ENCODE measurements at regions not wholly inside any gene's neighbourhood (a gene's known extent, or its start where the extent isn't known, plus 50 kb on each side); places are given as distances from the start of the nearest gene placed in this dataset.

DNA sequence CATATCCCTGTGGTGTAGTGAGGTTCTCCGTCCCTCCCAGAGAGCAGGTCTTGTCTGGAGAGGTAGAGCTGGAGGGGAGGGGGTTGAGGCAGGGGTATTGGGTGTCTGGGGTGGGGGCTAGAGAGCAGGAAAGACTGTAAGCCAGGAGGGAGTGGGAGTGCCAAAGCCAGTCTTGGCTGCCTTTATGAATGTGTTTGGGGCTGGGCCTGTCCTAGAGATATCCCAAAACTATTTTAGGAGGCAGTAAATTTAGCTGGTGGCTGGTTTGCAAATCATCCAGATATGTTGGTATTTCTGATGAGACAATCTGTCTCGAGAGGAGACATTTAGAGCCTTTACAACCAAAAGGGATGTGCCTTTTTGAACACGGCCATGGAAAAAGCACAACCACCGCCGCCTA is 166.6 kb downstream of the TLE3 start:
- no peak for DNase-seq

DNA sequence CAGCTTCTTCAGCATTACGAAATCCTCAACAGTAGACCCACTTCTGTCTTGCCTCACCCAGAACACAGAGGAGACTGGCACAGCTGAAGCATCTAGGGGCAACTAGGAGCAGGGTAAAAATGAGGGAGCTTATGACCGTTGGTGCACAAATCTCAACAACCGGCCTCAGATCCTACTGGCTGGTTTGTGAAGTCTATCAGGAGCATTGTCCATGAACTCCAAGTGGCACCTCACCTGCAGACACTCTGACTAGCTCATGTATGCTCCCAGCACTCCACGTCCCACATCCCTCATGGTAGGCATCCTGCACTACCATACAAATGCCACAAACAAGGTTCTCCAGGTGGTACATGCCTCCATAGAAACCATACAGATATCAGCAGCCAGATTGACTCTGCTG is 163.1 kb downstream of the TLE3 start:
- DNase-seq, result no peak

DNA sequence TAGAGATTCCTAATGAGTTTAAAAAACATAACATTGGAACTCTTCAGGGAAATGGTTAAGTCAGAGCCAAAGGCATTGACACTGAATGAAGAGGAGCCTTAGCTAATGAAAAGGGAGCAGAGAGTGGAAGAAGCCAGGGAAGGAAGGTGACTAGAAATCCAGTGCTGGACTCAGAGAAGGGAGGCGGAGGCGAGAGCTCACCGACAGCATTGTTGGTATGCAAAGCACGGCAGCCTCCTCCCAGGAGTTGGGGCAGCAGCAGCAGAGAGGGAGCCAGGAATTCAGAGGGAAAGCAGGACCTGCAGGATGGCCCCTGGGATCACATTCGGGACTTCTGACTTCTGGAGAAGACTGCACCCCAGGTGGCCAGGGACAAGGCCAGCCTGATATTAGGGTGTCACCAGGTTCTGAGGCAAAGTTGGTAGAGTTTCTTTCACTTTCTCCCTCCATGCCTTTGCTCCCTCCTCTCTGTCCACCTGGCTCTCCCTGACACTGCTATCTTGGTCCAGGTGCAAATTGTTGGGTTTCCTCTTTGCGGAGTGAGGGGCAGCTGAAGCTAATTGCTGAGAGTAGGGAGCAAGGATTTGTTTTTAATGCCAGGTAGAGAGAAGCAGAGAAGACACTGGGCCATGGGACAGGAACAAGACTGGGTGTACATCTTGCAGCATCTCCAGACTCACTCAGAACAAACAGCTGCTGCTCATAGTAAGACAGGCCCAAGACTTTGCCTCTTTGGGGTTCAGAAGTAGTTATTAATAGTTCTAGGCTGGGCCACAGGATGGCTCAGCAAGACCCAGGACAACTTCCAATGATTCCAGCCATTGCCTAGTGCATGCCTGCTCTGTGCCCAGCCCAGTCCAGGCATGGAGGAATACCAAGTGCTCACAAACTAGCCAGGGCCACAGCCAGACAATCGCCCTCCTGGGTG is 157.9 kb downstream of the TLE3 start:
- no peak for DNase-seq

DNA sequence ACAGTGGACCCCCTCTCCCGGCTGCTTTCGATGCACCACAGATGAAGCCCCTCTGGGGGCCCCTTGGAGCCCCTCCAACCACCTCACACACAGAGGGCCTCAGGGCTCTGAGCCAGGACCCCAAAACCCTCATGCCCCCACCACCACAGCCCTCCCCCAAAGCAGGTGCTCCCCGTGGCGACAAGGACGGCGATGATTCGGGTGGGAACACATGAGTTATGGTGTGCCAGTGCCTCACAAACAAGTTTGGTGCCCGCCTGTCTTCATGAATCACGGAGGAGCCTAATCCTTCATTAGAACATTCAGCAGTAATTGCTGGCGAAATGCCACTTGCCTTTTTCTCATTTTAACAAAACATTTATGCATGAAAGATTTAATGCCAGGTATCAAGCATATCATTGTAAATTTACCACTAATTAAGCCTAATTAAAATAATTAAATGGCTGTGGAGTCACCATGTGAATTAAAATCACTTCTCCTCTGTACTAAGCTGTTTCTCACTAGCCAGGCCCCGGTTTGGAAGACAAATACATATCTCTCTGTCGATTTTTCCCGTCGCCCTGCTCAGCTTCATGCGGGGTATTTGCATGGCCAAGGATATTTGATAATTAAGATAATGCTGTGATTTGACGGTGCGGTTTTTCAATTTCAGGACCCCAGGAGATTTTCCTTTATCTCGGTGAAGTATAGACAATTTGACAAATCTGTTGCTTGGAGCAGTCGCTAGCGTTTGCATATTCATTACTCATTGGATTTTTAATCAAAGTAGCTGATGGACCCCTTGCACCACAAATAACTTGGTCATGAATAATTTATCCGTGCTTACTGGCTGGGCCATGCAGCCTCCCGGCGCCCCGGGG is 157.0 kb downstream of the TLE3 start:
- no peak for DNase-seq

DNA sequence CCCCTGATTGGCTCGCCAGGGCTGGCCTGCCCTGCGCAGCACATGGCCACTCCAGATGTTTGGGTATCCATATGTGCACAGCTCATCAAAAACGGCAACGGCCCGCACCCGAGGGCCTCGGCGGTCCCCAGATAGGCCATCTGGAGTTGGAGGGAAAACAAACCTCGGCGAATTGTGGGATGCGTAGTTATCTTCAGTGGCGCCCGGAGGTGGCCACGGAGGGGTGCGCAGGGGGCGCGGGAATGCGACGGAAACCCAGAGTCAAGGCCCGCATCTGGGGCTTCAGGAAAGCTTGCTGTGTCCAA is 156.5 kb downstream of the TLE3 start:
- no peak for DNase-seq

DNA sequence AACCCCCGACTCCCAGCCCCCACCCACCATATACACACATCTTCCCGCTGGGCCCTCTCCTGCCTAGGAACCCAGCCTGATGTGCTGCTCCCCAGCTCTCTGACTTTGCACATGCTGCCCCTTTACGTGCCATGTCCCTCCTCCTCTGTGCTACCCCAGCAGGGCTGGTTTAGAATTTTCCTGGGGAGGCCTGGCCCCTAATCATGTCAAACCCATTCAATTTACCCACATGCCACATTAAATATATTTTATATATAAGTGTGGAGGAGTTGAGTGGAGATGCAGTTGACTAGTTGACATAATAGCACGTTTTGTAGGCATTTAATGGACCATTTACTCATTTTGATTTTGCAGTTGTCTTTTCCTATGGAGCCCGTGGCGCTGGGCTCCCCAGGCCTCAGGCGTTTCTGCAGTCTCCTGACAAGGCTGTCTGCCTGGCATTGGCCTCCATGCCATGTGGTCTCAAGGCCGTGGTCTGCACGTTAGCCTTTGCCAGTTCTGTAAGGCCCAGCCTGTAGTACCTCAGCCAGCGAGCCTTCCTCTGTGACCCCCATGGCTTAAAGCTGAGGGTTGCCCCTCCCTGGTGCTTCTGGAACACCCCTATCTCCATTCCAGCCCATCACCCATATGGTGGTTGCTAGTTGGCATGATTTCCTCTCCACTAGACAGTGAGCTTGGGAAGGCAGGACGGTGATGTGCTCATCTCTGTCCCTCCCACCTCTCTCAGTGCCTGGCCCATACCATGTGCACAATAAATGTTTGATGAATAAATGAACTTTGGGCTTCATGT is 155.8 kb downstream of the TLE3 start:
- peak; percentile 13 for DNase-seq

DNA sequence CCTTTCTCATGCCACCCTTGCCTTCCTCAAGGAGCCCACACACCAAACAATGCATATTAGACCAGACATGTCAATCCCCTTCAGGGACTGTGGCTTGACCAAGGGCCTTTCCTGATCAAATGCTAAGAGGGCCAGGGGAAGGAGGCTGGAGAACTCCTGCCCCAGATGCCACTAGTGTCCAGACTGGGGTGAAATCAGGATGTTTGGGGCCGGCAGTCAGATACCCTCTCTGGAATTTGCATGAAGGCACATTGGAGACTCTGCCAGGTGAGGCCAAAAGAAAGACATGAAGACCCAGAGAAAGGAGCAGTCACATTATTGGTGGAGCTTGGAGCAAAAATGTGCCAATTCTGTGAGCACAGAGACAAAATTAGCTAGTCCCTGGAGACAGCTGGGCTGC is 154.1 kb downstream of the TLE3 start:
- DNase-seq, result no peak

DNA sequence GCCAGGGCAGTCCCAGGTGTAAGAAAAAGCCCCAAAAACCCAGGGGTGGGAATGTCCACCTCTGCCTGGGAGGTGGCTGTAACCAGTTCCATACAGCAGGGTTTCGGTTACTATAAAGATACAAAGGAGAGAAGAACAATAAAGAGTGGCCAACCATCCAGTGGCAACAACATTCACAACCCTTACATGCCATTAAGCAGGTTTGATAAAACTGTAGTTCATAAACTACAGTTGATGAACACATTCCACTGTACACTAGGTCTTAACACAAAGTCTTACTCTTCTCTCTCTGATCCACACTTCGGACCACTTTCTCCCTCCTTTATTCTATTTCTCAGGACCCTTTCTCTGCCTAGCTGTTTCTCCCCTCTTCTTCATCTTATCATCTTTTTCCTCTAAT is 152.0 kb downstream of the TLE3 start:
- no peak for DNase-seq

DNA sequence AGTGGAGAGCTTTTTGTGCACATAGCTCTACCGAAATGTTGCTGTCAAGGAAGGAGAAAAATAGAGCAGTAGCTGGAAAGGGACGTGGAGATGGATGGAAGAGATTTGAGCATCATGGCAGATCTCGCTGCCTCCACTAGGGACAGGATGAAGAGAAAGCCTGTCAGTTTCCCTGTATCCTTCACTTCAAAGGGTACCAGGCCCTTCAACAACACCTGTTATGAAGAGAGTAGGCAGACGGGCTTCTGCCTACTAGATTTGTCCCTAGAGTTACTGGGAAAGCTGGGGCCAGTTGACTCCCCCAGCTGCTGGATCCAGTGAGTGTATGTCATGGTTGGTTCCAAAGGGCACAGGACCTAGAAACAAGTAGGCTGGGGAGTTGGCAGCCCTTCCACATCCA is 150.8 kb downstream of the TLE3 start:
- no peak for DNase-seq

DNA sequence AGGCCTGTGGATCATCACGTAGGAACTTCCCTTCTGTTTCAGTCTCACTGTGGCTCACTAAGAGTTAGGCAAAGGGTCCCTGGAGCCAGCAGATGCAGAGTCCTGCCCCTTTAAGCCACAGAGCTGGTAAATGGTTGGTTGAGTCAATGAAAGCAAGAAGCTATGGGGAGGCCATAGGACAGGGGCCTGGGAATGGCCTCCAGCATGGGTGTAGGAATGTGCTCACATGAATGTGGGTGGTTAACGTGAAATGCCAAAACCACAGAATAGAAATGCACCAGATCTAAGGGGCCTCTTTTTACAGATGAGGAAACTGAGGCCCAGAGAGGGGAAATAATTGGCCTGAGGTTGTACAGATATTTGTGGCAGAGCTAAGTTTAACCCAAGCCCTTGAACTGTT is 150.3 kb downstream of the TLE3 start:
- no peak for DNase-seq

DNA sequence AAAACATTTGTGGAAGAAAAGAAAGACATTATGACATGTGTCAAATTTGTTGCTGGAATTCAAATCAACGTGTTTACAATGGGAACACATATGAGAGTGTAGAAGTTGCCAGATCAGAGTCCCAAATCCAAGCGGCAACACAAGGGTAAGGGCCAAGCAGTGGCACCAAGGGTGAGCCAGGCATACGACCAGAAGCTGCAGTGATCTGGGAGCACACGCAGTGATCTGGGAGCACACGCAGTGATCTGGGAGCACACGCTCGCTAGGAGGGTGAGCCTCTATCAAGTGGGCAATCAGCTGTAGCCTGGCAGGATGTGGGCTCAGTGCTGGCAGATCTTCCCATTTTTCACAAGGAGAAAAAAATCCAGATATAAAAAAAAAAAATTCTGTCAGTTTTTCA is 148.2 kb downstream of the TLE3 start:
- no peak for DNase-seq

DNA sequence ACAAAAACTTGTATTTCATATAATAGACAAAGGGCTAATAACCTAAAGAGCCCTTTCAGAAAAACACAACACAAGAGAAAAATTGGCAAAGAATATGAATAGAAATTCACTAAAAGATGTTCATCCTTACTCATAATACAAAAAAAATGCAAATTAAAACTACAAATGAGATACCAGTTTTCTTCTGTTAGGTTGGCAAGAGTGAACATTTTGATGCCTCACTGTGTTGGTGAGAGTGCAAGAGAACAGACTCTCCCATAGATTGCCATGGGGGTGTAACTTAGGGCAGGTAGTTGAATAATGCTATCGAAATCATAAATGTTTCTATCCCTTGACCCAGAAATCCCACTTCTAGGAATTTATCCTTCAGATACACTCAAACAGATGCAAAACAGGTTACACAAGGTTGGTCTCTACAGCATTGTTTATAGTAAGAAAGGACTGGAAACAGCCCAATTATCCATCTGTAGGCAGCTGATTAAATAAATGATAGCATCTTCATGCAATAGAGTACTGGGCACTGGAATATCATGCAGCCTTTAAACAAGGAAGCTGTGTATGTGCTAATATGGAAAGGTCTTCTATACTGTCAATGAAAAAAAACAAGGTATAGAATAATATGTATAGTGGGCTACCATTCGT is 146.3 kb downstream of the TLE3 start:
- DNase-seq, result no peak

DNA sequence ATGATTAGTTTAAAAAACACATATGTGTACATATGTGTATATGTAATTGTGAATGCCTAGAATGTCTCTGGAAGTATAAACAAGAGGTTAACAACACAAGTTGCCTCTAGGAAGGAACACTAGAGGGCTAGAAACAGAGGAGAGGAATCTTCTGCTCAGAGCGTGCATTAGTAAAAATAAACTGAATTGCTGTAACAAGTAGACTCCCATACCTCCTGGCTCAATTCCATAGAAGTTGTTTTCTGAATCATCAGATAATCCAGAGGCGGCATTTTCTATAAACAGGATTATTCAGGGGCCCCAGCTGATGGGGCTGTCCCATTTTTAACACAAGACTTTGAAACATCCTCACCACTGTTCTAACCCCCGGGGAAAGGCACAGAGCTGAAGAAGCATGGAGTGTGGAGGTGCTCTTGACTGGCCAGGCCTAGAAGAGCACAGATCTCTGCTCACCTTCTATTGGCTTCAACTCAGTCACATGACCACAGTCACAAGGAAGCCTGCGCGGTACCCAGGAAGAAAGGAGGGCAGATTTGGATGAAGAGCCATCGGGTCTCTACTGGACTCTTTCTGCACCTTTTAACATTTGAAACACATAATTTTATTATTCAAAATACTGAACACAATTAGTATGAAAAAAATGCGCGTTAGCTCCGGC is 145.7 kb downstream of the TLE3 start:
- DNase-seq, result no peak

DNA sequence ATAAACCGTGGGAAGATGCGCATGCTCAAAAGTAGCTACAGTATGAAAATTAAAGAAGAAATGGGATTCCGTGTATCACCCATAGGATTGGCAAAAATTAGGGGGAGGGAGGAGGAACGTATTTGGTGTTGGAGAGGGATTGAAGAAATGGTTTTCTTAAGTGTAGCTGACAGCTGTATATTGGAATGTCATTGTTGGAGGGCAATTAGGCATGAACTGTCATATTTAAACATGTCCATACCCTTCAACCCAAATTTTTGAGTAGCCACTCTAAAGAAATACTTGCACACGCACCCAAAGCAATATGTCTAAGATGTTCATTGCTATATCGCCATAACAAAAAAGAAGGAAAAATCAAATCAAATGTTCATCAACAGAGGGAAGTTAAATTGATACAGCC is 144.7 kb downstream of the TLE3 start:
- no peak for DNase-seq

DNA sequence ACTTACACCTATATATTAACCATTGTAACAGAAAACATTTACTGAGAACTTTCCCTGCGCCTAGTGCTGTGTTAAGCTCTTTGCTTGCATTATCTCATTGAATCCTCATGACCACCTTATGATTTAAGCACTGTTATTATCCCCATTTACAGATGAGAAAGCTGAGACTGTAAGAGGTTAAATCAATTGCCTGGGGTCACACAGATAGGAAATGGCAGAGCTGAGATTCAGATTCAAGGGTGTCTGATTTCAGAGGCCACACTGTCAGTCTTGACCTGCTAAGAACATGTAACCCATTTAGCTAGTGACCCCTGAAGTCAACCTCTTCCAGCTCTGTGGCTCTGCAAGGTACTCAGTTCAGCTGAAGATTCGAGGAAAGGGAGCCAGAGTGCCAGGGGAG is 143.9 kb downstream of the TLE3 start:
- DNase-seq, result no peak

DNA sequence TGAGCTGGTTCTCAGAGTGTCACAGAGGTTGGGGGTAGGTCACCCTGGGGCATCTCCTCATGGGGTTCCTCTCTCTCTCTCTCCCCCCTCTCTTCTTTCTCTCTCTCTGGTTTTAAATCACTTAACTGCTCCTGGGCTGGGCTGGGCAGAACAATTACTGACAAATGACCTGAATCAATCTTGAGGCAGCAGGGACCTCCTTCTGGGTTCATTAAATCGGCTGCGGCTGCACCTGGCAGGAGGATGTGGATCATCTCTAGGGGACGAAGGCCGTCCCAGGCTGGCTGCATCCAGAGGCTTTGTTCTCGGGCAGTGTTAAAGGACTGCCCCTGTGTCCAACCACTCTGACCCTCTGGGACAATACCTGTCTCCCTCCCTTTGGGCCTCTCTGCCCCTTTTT is 143.1 kb downstream of the TLE3 start:
- no peak for DNase-seq

DNA sequence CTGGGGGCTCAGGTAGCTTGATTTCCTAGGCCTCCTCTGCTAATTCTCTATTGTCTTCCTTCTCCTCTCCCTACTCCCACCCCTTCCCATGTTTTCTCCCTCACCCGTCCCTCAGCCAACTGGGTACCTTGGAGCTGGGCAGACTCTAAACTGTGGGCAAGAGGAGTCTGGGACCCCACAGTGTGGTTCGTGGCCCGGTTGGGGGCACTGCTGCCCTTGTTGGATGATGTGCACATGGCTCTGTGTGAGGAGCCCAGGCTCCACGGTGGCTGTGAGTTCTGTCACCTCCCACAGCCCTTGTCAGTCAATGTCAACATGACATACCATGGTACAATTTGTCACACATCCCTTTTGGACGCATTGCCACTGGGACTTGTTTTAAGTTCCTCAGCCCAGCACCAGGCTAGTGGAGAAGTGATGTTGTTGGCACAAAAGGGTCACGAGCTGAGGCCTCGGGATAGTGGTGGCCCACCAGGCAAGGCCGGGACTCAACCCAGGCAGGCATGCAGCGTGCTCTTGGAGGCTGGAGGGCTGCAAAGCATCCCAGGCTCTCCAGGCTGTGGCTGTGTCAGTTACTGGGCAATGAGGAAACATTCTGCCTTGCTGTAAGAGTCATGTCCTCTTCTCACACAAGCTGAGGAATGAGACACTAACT is 142.3 kb downstream of the TLE3 start:
- DNase-seq, result no peak

DNA sequence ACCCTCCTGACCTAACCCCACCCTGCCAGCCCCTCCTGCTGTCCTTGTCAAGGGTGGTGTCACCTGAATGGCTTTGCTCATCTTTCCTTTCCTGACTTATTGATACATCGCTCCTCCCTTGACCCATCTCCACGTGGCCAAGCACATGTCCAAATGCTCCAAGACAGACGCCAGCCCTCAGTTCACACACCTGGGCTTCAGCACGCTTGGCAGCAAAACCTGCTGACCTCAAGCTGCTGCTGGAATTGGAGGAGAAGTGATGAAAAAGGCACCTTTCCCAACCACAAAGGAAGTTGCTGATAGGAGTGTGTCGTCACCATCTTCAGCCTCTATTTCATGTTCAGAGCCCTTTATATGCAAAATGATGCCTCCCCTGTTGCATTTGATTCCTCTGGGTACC is 141.3 kb downstream of the TLE3 start:
- DNase-seq, result no peak

DNA sequence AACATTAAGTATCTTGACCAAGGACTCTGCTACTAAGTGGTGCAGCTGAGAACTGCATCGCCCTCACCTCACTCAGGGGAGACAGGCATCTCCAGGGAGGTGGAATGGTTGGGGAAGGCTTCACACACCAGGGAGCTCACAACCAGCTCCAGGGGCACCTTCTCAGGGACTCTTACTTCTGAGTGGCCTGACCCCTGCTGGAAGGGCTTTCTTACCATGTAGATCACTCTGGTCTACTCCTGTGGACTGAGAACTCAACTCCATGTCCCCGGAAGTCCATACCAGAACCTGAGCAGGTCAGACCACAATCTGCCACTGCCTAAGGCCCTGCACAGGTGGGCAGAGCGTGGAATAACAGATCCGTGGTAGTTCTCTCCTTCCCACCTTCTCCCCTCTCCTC is 140.5 kb downstream of the TLE3 start:
- DNase-seq, result no peak

DNA sequence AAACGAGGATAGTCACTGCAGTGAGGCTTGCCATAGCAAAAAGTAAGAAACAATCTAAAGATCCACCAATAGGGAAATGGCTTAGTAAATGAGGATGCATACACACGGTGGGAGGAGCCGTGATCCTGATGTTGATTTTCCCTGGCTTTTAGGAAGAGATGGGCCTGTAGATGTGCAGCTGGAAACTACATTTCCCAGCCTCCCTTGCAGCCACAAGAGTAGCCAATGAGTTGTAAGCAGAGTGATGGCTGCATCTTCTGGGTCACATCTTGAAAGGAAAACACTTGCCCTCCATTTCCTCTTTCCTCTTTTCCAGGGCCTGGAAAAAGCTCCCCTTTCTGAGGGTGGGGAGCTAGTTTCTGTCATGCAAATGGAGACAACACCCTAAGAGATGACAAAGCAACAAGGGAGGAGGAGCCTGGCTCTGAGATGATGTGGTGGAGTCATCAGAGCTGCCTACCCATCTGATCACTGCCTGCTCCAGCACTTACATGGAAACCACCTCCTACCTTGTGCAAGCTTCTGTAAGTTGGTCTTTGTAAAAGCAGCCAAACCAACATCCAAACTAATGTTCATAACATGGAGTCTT is 139.1 kb downstream of the TLE3 start:
- DNase-seq, result no peak

DNA sequence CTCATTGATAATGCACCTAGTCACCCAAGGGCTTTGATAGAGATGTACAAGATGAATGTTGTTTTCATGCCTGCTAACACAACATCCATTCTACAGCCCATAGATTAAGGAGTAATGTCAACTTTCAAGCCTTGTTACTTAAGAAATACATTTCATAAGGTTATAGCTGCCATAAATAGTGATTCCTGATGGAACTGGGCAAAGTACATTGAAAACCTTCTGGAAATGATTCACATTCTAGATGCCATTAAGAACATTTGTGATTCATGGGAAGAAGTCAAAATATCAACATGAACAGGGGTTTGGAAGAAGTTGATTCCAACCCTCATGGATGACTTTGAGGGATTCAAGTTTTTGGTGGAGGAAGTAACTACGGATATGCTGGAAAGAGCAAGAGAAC is 135.2 kb downstream of the TLE3 start:
- no peak for DNase-seq

DNA sequence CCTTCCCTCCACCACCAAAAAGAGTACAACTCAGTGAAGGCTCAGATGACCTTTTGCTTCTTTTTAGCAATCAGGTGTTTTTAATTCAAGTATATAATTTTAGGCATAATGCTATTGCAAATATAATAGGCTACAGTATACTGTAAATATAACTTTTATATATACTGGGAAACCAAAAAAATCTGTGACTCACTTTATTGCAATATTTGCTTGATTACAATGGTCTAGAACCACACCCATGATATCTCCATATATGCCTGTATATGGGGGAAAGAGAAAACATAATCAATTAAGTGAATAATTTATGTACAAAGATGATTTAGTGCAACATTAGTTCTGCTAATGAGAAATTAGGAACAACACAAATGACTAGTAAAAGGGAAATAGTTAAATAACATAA is 134.3 kb downstream of the TLE3 start:
- DNase-seq, result no peak
